Stimulated activated CD4-positive, alpha-beta T cell treated with anti-CD3 and anti-CD28 coated beads, TNF-alpha, amount 100 ng/mL, for 24 hours (primary cell): ENCODE measurements at regions not wholly inside any gene's neighbourhood (a gene's known extent, or its start where the extent isn't known, plus 50 kb on each side); places are given as distances from the start of the nearest gene placed in this dataset.

Experiments used
- DNase-seq, 3 experiments: peaks; one replicate each; pipeline ENCODE4 v3.0.0-alpha.2; 2020; ENCODE audit warnings: low read depth in 3 of 3

- no peak for DNase-seq
These were observed 308.6 kb upstream of the GIMD1 start for GRCh38 chr4:106677213-106677612.

DNA sequence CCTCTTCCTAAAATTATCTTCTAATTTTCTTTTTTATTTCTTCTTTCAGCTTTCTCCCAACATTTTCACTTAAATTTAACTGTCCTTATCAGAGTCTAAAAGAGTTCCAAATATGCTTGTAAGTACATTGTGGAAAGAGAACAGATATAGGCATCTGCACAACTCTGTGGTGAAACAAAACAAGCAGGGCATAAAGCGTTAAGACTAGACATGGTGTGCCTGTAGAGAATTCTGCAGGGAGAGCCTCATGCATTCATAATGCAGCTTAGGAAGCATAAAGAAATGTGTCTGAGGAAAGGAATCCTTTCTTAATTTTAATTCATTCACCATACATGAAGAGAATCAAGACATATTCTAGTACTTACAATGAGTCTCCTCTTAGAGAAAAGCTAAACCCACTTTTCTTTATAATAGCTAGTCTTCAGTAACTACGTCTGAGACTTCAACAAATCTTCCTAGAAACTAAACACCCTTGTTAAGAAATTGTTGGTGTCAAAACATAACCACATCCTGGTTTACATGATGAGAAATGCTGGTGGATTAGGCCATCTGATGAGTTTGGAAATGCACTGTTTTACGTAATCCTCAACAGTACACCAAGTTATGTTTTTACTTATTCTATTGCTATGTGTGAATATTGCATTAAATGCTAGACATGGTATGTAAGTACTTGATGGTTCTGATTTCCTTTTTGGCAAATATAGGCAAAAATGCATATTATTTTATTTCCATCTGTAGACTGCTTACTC lies 307.8 kb upstream of the GIMD1 start:
- DNase-seq, result no peak

DNA sequence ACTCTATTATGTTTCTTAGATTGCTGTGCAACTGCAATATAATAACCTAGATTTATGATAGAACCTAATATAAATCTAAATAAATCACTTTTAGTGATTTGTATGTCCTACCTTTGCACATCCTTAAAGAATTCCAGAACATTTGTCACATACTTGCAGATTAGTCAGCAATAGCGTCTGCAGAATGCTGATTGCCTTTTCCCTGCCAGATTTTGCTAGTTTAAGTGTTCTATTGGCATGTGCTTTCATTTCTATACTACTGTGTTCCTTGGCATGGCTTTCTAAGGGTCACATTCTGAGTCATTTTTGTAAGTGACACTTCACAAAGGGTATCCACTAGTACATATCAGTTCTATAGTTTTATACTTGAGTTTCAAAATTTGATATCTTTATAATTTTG lies 303.1 kb upstream of the GIMD1 start:
- no peak for DNase-seq

- DNase-seq, result no peak
These were observed 302.4 kb upstream of the GIMD1 start for GRCh38 chr4:106670976-106671375.

DNA sequence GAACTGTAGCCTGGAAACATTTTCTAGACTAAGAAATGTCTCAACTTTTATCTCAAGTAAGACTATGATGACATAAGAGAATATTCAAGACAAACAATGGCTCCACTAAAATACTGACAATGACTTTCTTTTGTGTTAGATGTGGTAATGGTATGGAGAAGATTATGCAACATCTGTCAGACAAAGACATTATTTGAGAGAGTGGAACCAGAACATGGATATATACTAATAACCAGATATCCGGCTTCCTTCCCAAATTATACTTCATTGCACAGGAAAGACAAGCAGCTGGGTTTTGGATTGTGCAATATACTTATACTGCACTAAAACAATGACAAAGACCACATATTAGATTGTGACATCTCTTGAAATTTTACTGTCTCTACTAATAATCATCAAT lies 290.8 kb upstream of the GIMD1 start:
- no peak for DNase-seq

DNA sequence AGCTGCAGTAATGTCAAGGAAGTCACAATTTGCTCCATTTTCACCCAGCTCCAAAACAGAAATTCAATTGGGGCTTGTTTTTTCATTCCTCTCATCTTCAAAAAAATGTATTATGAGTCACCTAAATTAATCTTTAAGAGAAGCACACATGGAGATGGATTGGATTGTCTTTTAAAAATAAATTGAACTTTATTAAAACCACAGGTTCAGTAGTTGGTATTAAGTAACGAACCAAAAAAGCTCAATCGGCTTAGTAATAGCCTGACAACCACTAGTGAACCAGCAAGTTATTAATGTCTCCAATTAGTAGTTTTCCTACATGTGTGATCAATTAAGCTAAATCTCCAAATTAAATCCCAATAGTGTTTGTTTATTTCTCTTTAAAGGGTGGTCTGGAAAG lies 283.5 kb upstream of the GIMD1 start:
- DNase-seq, result no peak

GRCh38 chr4:106650701-106651100 lies 282.1 kb upstream of the GIMD1 start:
- DNase-seq, result no peak

GRCh38 chr4:106647451-106647850 lies 278.9 kb upstream of the GIMD1 start:
- DNase-seq, result no peak

DNA sequence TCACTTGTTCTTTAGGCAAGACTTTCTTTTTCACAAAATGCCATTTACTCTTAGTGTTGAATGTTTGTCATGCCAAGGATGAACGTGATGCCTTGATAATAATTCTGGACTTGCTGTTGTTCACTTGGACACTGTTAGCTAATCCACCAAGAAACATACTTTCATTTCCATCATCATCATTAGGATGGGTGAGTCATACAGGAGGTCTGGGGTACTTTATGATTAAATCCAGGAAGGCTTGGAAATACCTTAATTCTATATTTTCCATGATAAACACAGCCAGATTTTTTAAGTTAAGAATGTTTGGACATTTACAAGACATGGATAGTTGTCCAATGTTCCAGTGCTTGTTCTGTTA lies 260.7 kb upstream of the GIMD1 start:
- DNase-seq, result no peak

- DNase-seq, result no peak
These were observed 260.1 kb upstream of the GIMD1 start for GRCh38 chr4:106628586-106629267.

DNA sequence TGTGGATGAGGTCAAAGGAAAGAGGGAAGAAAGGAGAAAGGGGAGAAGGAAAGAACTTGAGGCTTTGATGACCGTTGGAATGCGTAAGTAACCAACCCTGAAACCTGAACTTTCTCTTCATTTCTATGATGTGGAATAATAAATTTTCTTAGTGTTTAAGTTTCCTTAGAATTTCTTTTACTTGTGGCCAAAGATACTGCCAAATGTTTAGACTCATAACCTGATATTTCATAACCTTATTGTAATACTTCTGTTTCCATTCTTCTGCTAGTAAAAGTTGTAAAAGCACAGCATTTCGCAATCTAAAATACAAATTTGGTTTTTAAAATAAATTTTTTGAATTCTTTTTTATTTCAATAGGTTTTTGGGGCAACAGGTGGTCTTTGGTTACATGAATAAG lies 258.5 kb upstream of the GIMD1 start:
- DNase-seq, result no peak

- no peak for DNase-seq
These were observed 256.1 kb upstream of the GIMD1 start for GRCh38 chr4:106624671-106625070.

- no peak for DNase-seq
These were observed 250.4 kb upstream of the GIMD1 start for GRCh38 chr4:106618956-106619355.

- no peak for DNase-seq
These were observed 247.4 kb upstream of the GIMD1 start for GRCh38 chr4:106615961-106616360.

DNA sequence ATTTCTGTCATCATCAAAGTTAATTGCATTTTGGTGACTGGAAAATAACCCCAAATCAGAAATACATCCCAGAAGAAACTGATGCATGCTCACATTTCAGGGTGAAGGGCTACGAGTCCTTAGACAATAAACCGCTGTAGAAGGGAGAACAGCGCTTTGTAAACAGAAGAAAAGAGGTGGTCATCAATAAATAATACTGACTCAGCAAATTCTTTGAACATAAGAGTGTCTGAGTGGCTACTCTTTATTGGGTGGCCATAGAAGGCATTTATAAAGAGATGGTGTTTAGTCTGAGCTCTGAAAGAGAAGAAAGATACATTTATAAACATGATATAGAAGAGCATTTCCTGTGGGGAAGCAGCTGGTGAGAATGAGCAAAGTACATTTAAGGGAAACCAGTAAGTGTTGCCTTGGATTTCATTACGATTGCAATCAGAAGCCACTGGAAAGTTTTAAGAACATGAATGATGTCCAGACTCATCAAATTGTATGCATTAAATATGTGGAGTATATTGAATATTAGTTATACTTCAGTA lies 246.9 kb upstream of the GIMD1 start:
- DNase-seq, result no peak

- DNase-seq, result no peak
These were observed 245.9 kb upstream of the GIMD1 start for GRCh38 chr4:106614441-106614840.

- no peak for DNase-seq
These were observed 241.3 kb upstream of the GIMD1 start for GRCh38 chr4:106609917-106610316.

DNA sequence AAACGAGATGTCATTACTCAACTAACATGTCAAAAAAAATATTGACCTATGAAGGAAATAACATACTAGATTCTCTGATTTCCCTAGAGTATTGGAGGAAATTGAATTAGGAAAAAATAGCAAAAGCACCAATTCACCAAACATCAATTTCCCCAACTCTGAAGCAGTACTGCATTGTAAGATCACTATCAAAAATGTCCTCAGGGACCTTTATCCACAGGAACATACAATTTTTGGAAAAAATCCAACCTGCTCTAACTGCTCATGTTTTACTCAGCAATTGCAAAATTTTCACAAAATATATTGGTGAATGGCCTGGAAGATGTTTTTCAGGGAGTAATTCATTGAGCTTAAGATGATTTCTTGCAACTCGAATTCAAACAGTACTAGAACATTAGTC lies 239.0 kb upstream of the GIMD1 start:
- DNase-seq, result no peak

DNA sequence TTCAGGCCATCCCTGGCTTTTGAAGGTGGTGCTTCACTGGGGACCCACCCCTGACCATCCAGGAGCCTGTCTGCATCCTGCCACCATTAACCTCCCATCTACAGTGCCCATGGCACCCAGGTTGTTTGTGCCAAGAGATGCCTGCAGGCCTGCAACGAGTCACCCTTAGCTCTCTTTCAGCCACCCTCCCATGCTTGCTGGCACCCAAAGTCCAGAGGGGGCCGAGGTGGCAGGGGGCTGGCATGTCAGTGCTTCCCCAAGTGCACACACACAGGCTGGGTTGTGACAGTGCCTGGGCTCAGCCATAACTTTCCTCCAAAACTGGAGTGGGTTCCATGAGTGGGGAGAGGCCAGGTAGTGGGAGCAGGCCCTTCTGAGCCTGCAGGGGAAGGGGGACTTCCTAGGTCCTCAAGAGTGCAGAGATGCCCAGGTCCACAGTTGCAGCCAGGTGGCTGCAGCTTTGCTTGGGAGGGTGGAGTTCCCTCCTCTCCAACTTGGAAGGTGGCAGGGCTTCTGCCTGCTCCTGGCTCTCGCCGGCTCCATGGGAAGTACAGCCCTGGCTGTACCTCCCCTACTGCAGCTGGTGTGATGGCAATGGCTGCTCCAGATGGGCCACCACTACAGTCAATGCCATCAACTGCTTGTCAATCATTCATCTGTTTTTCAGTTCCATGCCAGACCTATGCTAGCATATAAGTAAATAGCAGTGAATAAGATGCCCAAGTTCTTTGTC lies 235.9 kb upstream of the GIMD1 start:
- DNase-seq, result no peak

- no peak for DNase-seq
These were observed 234.9 kb upstream of the GIMD1 start for GRCh38 chr4:106603471-106603870.

DNA sequence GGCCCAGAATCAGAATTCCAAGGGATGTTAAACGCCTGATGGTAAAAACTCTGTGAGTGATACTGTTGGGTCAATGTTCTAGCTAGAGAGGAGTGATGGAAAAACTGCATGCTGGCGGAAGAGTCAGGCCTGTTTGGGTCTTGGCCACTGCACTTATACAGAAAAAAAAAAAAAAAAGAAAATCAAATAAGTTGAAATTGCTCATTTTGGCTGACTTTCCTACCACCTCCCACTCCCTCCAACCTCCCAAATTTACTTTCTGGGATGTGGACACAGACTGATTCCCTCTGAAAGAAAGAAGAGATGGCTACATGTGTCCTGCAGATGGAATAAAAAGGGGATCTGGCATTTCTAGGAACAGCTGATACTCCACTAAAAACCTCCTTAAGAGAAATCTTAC lies 234.1 kb upstream of the GIMD1 start:
- DNase-seq, result no peak

DNA sequence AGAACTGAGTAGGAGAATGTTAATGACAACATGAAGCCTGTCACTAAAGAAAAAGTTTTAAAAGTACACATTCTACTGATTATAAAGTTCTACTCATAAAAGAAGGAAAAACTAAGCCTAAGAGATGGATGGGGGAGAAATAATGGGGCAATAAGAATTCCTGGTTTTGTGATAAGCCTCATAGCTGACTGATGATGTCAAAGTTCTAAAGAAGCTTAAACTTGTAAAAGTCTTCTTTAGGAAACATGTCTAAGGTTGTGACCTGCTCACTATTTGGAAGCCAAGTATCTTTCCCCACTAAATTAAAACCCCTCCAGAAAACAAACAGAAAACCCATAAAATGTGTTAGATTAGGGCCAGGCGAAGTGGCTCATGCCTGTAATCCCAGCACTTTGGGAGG lies 232.9 kb upstream of the GIMD1 start:
- no peak for DNase-seq

- DNase-seq, result no peak
These were observed 227.3 kb upstream of the GIMD1 start for GRCh38 chr4:106595906-106596305.
